GM12865 (cell line): ENCODE measurements at regions not wholly inside any gene's neighbourhood (a gene's known extent, or its start where the extent isn't known, plus 50 kb on each side); places are given as distances from the start of the nearest gene placed in this dataset.
"Not testable (repeated sequence)": the region's sequence is repeated elsewhere in the genome, so short reads cannot be mapped to it uniquely, and the experiment has no call there.

Experiments
- DNase-seq: peaks from one replicate; pipeline ENCODE4 v3.0.0; 2010; ENCODE audit warnings: low read depth
- H3K4me3 ChIP-seq: 2 replicates; pipeline ENCODE4 v1.5.1; 2011; ENCODE audit warnings: mild to moderate bottlenecking, low read depth, low read length, control low read depth
- TF ChIP-seq, protein P1 (sequence below): IDR thresholded peaks from 2 replicates; pipeline ENCODE4 v1.5.1; 2011; ENCODE audit warnings: low read length, control low read depth, low read depth, inconsistent platforms; ENCODE audit not compliant: insufficient read depth; ENCODE audit errors: missing control alignments

DNA sequence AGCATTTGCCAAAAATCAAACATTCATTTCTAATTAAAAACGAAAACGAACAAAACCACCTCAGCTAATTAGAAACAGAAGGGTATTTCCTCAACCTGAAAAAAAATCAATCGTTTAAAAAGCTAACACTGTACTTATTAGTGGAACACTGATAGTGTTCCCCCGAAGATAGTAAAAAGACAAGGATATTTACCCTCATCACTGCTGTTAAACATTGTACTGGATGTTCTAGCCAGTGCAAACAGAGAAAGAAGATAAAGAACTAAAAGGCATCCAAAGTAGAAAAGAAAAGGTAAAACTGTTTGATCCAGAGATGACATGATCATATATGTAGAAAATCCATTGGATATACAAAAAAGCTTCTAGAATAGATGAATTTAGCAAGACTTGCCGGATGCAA is 508.3 kb downstream of the DMRTA1 start:
- no peak overlapping the region for H3K4me3 ChIP-seq
- DNase-seq, result no peak
- TF ChIP-seq, protein P1, sequence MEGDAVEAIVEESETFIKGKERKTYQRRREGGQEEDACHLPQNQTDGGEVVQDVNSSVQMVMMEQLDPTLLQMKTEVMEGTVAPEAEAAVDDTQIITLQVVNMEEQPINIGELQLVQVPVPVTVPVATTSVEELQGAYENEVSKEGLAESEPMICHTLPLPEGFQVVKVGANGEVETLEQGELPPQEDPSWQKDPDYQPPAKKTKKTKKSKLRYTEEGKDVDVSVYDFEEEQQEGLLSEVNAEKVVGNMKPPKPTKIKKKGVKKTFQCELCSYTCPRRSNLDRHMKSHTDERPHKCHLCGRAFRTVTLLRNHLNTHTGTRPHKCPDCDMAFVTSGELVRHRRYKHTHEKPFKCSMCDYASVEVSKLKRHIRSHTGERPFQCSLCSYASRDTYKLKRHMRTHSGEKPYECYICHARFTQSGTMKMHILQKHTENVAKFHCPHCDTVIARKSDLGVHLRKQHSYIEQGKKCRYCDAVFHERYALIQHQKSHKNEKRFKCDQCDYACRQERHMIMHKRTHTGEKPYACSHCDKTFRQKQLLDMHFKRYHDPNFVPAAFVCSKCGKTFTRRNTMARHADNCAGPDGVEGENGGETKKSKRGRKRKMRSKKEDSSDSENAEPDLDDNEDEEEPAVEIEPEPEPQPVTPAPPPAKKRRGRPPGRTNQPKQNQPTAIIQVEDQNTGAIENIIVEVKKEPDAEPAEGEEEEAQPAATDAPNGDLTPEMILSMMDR, result no peak

DNA sequence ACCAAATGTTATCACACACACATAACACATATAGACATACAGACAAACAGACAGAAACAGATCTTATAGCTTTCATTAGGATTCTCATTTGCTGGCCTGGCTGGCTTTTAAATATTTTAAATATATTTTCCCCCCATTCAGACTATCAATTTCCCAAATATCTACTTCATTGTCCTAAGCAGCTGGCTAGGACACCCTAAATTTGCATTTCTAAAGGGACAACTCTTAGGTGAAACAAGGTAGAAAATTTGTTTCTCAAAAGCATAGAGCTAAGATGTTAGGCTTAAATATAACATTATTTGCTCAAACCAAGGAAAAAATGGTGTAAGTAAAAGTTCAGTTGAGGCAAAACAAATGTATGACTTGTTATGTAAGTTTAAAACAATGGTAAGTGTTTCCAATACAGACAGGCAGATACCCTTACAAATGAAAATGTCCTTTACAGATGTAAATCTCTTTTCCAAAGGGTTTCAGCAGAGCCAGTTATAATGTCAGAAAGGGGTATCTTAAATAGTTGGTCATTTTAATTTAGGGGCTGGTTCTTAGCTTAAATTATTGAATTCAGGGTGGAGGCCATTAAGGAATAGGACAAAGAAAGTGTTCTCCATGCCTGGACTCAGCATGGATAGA is 522.8 kb downstream of the DMRTA1 start:
- TF ChIP-seq, protein P1, result no peak
- DNase-seq, result no peak
- no peak overlapping the region for H3K4me3 ChIP-seq

DNA sequence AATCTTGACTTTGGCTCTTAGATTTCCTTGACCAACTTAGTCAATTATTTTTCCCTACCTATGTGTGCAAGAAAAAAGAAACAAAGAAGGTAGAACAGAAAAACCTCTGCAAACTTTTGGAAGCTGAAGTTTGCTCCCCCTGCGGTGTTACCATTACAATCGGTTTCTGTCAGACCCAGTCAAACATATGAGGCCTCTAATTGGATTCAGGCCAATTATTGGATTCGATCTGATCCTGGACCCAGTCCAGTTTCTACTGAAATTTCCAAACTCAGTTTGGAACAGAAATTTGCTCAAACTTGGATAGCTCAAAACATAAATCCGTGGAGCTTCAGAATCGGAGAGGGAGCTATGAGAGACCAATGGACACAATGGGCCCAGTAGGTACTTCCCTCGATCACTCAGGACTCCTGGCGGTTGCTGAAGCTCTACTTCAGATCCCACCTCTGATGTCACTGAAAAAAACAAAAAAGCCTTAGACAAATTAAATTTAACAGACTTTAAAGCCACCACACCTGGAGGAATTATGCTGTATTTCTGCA is 523.9 kb downstream of the DMRTA1 start:
- no peak for DNase-seq
- H3K4me3 ChIP-seq, result no peak overlapping the region
- TF ChIP-seq, protein P1, result no peak

DNA sequence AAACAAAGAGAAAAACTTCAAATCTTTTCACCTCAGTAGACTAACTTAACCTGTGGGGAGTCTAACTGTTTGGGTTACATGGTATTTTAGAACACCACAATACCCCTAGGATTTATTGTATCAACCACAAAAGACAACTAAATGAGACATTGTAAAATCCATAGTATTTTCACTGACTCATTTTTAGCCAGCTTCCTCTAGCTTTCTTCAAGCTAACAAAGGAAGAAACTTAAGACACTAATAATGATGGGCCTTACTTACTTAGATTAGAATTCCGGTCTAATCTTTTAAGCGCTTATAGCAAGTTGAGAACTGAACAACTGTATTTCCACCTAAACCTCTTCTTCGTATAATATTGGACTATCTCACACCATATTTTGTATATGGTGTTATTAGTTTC is 529.3 kb downstream of the DMRTA1 start:
- TF ChIP-seq, protein P1, result no peak
- DNase-seq, result no peak
- no peak overlapping the region for H3K4me3 ChIP-seq

DNA sequence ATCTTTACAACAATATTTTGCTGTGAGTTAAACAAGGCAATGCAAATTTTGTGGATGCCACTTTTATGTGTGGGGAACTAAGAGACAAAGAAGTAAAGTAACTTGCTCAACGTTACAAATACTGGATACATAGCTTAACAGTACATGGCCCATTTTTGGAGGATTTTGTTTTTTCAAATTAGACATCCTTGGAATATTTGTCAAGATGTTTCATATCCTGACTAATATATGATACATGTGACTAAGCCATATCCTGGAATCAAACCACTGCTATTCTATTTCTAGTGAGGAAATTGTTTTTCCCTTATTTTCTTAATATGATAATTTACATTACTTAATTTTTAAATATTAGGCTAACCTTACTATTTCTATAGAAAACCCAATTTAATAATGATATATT is 529.8 kb downstream of the DMRTA1 start:
- TF ChIP-seq, protein P1, result no peak
- H3K4me3 ChIP-seq, result no peak overlapping the region
- no peak for DNase-seq

DNA sequence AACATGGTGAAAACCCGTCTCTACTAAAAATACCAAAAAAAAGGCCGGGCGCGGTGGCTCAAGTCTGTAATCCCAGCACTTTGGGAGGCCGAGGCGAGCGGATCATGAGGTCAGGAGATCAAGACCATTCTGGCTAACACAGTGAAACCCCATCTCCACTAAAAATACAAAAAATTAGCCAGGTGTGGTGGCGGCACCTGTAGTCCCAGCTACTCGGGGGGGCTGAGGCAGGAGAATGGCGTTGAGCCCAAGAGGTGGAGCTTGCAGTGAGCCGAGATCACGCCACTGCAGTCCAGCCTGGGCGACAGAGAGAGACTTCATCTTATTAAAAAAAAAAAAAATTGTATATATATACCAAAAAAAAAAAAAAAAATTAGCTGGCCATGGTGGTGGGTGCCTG is 533.8 kb downstream of the DMRTA1 start:
- not testable (repeated sequence) for H3K4me3 ChIP-seq, DNase-seq

DNA sequence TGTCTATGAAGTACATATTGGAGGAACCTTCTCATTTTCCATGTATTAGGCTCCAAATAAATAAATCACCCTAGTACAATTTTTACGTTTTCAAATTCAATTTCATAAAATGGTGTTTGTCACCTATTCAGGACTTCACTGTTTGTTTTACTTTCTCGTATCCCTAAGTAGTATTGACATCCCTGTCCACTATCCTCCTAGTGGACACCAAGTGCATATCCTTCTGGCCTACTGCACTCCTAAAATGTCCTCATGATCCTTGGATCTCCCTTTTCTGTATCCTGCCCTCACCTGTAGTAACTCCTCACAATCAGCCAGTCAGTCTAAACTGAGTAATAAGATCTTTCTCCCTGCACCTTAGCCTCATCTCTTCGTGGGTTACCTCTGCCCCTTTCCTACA is 539.9 kb downstream of the DMRTA1 start:
- no peak overlapping the region for H3K4me3 ChIP-seq
- TF ChIP-seq, protein P1, result no peak
- no peak for DNase-seq
